ENCODE measurements at regions not wholly inside any gene's neighbourhood (a gene's known extent, or its start where the extent isn't known, plus 50 kb on each side); places are given as distances from the start of the nearest gene placed in this dataset.

GRCh38 chr10:8566737-8567136, 512.2 kb downstream of the GATA3 start:
- TF ChIP-seq CTCF (IDR thresholded peaks at IDR 0.05): no peak
- ATAC-seq (ENCODE audit: low FRiP score) (no peak), DNase-seq (ENCODE audit: low spot score) (no peak)

- TF ChIP-seq CTCF (IDR thresholded peaks at IDR 0.05): no peak
- ATAC-seq (ENCODE audit: low FRiP score) (peak; percentile 37), DNase-seq (ENCODE audit: low spot score) (no peak)
Observed at GRCh38 chr10:8568401-8568800, 513.9 kb downstream of the GATA3 start.

GRCh38 chr10:8575620-8576019, 521.1 kb downstream of the GATA3 start:
- DNase-seq (ENCODE audit: low spot score) (no peak), ATAC-seq (ENCODE audit: low FRiP score) (no peak)
- TF ChIP-seq CTCF (IDR thresholded peaks at IDR 0.05): no peak

GRCh38 chr10:8576281-8576680, 521.8 kb downstream of the GATA3 start:
- TF ChIP-seq CTCF (IDR thresholded peaks at IDR 0.05): no peak
- ATAC-seq (ENCODE audit: low FRiP score): no peak
- DNase-seq (ENCODE audit: low spot score): no peak

- no peak for TF ChIP-seq CTCF (IDR thresholded peaks at IDR 0.05)
- ATAC-seq (ENCODE audit: low FRiP score) (no peak), DNase-seq (ENCODE audit: low spot score) (no peak)
Observed at GRCh38 chr10:8576911-8577310, 522.4 kb downstream of the GATA3 start.

- no peak for ATAC-seq (ENCODE audit: low FRiP score)
- no peak for DNase-seq (ENCODE audit: low spot score)
- TF ChIP-seq CTCF (IDR thresholded peaks at IDR 0.05): no peak
Observed at GRCh38 chr10:8577686-8578085, 523.2 kb downstream of the GATA3 start.

GRCh38 chr10:8581521-8582225, 527.2 kb downstream of the GATA3 start:
- no peak for TF ChIP-seq CTCF (IDR thresholded peaks at IDR 0.05)
- no peak for DNase-seq (ENCODE audit: low spot score)
- no peak for ATAC-seq (ENCODE audit: low FRiP score)
